Smooth muscle cell (in vitro differentiated cells): ENCODE measurements at regions not wholly inside any gene's neighbourhood (a gene's known extent, or its start where the extent isn't known, plus 50 kb on each side); places are given as distances from the start of the nearest gene placed in this dataset.

Experiments used
- DNase-seq: peaks from one replicate; lab custom pipeline; 2025; ENCODE audit not compliant: unreplicated experiment; lab: John Stamatoyannopoulos, UW
- H2AFZ ChIP-seq: fragments of 200-600 bp; sonication (generic); 2 replicates; pipeline ENCODE4 v1.6.0; 2016; ENCODE audit warnings: antibody characterized with exemption, low read depth, mild to moderate bottlenecking
- H3F3A ChIP-seq: fragments of 200-600 bp; sonication (generic); 2 replicates; pipeline ENCODE4 v1.6.0; 2017; ENCODE audit warnings: antibody characterized with exemption, low read depth
- H3K27ac ChIP-seq: fragments of 200-600 bp; sonication (generic); 2 replicates; pipeline ENCODE4 v1.5.1; 2016; ENCODE audit warnings: low read depth, mild to moderate bottlenecking
- H3K27me3 ChIP-seq: fragments of 200-600 bp; sonication (generic); 2 replicates; pipeline ENCODE4 v1.6.1; 2016; ENCODE audit warnings: low read depth, mild to moderate bottlenecking
- H3K36me3 ChIP-seq: fragments of 200-600 bp; sonication (generic); 2 replicates; pipeline ENCODE4 v1.5.1; 2016; ENCODE audit warnings: low read depth
- H3K4me1 ChIP-seq: fragments of 200-600 bp; sonication (generic); 2 replicates; pipeline ENCODE4 v1.5.1; 2016; ENCODE audit warnings: low read depth
- H3K4me2 ChIP-seq: fragments of 200-600 bp; sonication (generic); 2 replicates; pipeline ENCODE4 v1.6.0; 2016; ENCODE audit warnings: mild to moderate bottlenecking
- H3K4me3 ChIP-seq: fragments of 200-600 bp; sonication (generic); 2 replicates; pipeline ENCODE4 v1.5.1; 2016; ENCODE audit warnings: mild to moderate bottlenecking
- H3K79me2 ChIP-seq: fragments of 200-600 bp; sonication (generic); 2 replicates; pipeline ENCODE4 v1.6.0; 2016; ENCODE audit warnings: low read depth, mild to moderate bottlenecking
- H3K9ac ChIP-seq: fragments of 200-600 bp; sonication (generic); 2 replicates; pipeline ENCODE4 v1.6.0; 2016; ENCODE audit warnings: low read depth
- H3K9me3 ChIP-seq: fragments of 200-600 bp; sonication (generic); replicated peaks from 2 replicates; pipeline ENCODE4 v1.5.1; 2016; ENCODE audit warnings: low read depth
- H4K20me1 ChIP-seq: fragments of 200-600 bp; sonication (generic); 2 replicates; pipeline ENCODE4 v1.6.0; 2016; ENCODE audit warnings: low read depth
- CTCF ChIP-seq: fragments of 200-600 bp; sonication (generic); IDR thresholded peaks from 2 replicates; pipeline ENCODE4 v1.5.1; 2017; ENCODE audit warnings: borderline replicate concordance, mild to moderate bottlenecking, antibody characterized with exemption; ENCODE audit not compliant: insufficient read depth, poor library complexity, severe bottlenecking
- WGBS: methylation state at CpG from one replicate; pipeline ENCODE4 v1.1.7; 2016; ENCODE audit warnings: low lambda C conversion rate; 5-methylcytosine and 5-hydroxymethylcytosine counted together

- Histone ChIP-seq H3K4me2 (no peak overlapping the region), H3K4me1 (no peaks in the 10 kb centered on the region), H3K9me3 (no peaks in the 10 kb centered on the region), H3K79me2 (no peaks in the 10 kb centered on the region), H3K27ac (no peak overlapping the region), H3K9ac (no peak overlapping the region), H3F3A (no peaks in the 10 kb centered on the region), H3K27me3 (no peaks in the 10 kb centered on the region), H3K36me3 (no peaks in the 10 kb centered on the region), H3K4me3 (no peak overlapping the region), H2AFZ (no peak overlapping the region), H4K20me1 (no peaks in the 10 kb centered on the region)
- TF ChIP-seq CTCF, result no peak
- DNase-seq, result no peak
- 86% methylated on average over 2 of the region's 2 CpGs for WGBS
These were observed 59.2 kb upstream of the ATL2 start for GRCh38 chr2:38436227-38436664.

- no peak overlapping the region for H3K9ac ChIP-seq
- WGBS, result 60% methylated on average over 2 of the region's 2 CpGs
These were observed 58.7 kb upstream of the ATL2 start for GRCh38 chr2:38435775-38436174.

GRCh38 chr2:38434595-38434994, 57.5 kb upstream of the ATL2 start:
- Histone ChIP-seq H3K9ac (no peak overlapping the region), H3K4me1 (no peaks in the 10 kb centered on the region), H3K4me3 (no peak overlapping the region), H3K9me3 (no peaks in the 10 kb centered on the region), H3K27me3 (no peaks in the 10 kb centered on the region), H3F3A (no peaks in the 10 kb centered on the region), H3K36me3 (no peaks in the 10 kb centered on the region), H4K20me1 (no peaks in the 10 kb centered on the region), H3K4me2 (no peak overlapping the region), H3K27ac (no peak overlapping the region), H3K79me2 (no peaks in the 10 kb centered on the region), H2AFZ (no peak overlapping the region)
- DNase-seq, result no peak
- TF ChIP-seq CTCF, result no peak

More at GRCh38 chr2:38435775-38436174, 58.7 kb upstream of the ATL2 start:
- DNase-seq, result no peak
- TF ChIP-seq CTCF, result no peak
- H3K27ac ChIP-seq, result no peak overlapping the region
- no peaks in the 10 kb centered on the region for H3K27me3 ChIP-seq
- H3K4me2 ChIP-seq, result no peak overlapping the region
- H3K79me2 ChIP-seq, result no peaks in the 10 kb centered on the region
- H2AFZ ChIP-seq, result no peak overlapping the region
- H3K36me3 ChIP-seq, result no peaks in the 10 kb centered on the region
- no peaks in the 10 kb centered on the region for H3F3A ChIP-seq
- no peaks in the 10 kb centered on the region for H3K9me3 ChIP-seq
- no peak overlapping the region for H3K4me3 ChIP-seq
- H4K20me1 ChIP-seq, result no peaks in the 10 kb centered on the region
- H3K4me1 ChIP-seq, result no peaks in the 10 kb centered on the region

- H3K27ac ChIP-seq, result no peak overlapping the region
- H3K9ac ChIP-seq, result no peak overlapping the region
- H4K20me1 ChIP-seq, result no peaks in the 10 kb centered on the region
- no peaks in the 10 kb centered on the region for H3K27me3 ChIP-seq
- H3K9me3 ChIP-seq, result no peaks in the 10 kb centered on the region
- no peak for DNase-seq
- H3K4me3 ChIP-seq, result no peak overlapping the region
- H3F3A ChIP-seq, result no peaks in the 10 kb centered on the region
- no peak overlapping the region for H3K4me2 ChIP-seq
- no peak for TF ChIP-seq CTCF
- H2AFZ ChIP-seq, result no peak overlapping the region
- H3K4me1 ChIP-seq, result no peaks in the 10 kb centered on the region
- 100% methylated on average over 1 of the region's 1 CpG for WGBS
- H3K36me3 ChIP-seq, result no peaks in the 10 kb centered on the region
- no peaks in the 10 kb centered on the region for H3K79me2 ChIP-seq
These were observed 56.5 kb upstream of the ATL2 start for GRCh38 chr2:38433607-38433975.
